Neuronal stem cell (in vitro differentiated cells): ENCODE measurements at regions not wholly inside any gene's neighbourhood (a gene's known extent, or its start where the extent isn't known, plus 50 kb on each side); places are given as distances from the start of the nearest gene placed in this dataset.

ENCODE experiments used
- DNase-seq: peaks from one replicate; pipeline ENCODE4 v3.0.0-alpha.2; 2013; ENCODE audit warnings: low spot score
- H2AFZ ChIP-seq: one replicate; pipeline ENCODE4 v1.6.1; 2013; ENCODE audit warnings: mild to moderate bottlenecking, low read length, inconsistent platforms
- H2AK5ac ChIP-seq: 2 replicates; pipeline ENCODE4 v1.6.1; 2013; ENCODE audit warnings: low read depth, mild to moderate bottlenecking, inconsistent platforms, low read length, moderate library complexity, mixed read lengths
- H2BK120ac ChIP-seq: 2 replicates; pipeline ENCODE4 v1.6.1; 2013; ENCODE audit warnings: low read depth, mild to moderate bottlenecking, inconsistent platforms, low read length, moderate library complexity, mixed read lengths
- H2BK12ac ChIP-seq: one replicate; pipeline ENCODE4 v1.6.1; 2013; ENCODE audit warnings: low read length, inconsistent platforms
- H2BK15ac ChIP-seq: 2 replicates; pipeline ENCODE4 v1.6.1; 2013; ENCODE audit warnings: mild to moderate bottlenecking, low read length, inconsistent platforms, mixed read lengths
- H2BK5ac ChIP-seq: one replicate; pipeline ENCODE4 v1.6.1; 2013; ENCODE audit warnings: inconsistent platforms, mild to moderate bottlenecking, low read length, moderate library complexity
- H3K14ac ChIP-seq: one replicate; pipeline ENCODE4 v1.6.1; 2013; ENCODE audit warnings: low read length, inconsistent platforms
- H3K18ac ChIP-seq: 2 replicates; pipeline ENCODE4 v1.6.1; 2013; ENCODE audit warnings: low read length, inconsistent platforms
- H3K23ac ChIP-seq: 2 replicates; pipeline ENCODE4 v1.6.1; 2013; ENCODE audit warnings: low read depth, mild to moderate bottlenecking, mixed read lengths, low read length, inconsistent platforms; ENCODE audit not compliant: poor library complexity
- H3K27ac ChIP-seq: replicated peaks from 3 replicates; pipeline ENCODE4 v1.5.1; 2013; ENCODE audit warnings: low read length, inconsistent platforms
- H3K27me3 ChIP-seq, 3 experiments: 2 replicates each; pipeline ENCODE4 v1.6.1; 2013; ENCODE audit warnings: low read length in 3 of 3, mild to moderate bottlenecking in 2 of 3, inconsistent platforms in 1 of 3, low read depth in 1 of 3, mixed read lengths in 1 of 3, moderate library complexity in 1 of 3; ENCODE audit not compliant: control insufficient read depth in 3 of 3, insufficient read depth in 3 of 3
- H3K36me3 ChIP-seq, 2 donors: replicated peaks in 1 of 2; 2 replicates each; pipeline ENCODE4 v1.6.1; 2013; ENCODE audit warnings: low read length in 2 of 2; ENCODE audit not compliant: control insufficient read depth in 2 of 2, insufficient read depth in 2 of 2
- H3K4ac ChIP-seq: 2 replicates; pipeline ENCODE4 v1.6.1; 2013; ENCODE audit warnings: inconsistent platforms, mild to moderate bottlenecking, low read length, moderate library complexity
- H3K4me1 ChIP-seq, 2 donors: 1 replicate in 1 of 2; 2 replicates in 1 of 2; pipeline ENCODE4 v1.6.1; 2013; ENCODE audit warnings: low read length in 2 of 2, low read depth in 1 of 2; ENCODE audit not compliant: control insufficient read depth in 2 of 2, insufficient read depth in 1 of 2
- H3K4me2 ChIP-seq: one replicate; pipeline ENCODE4 v1.6.1; 2013; ENCODE audit warnings: mild to moderate bottlenecking, low read length, inconsistent platforms; ENCODE audit not compliant: insufficient read depth, poor library complexity, severe bottlenecking
- H3K4me3 ChIP-seq, 2 donors: 2 replicates each; pipeline ENCODE4 v1.5.1; 2013; ENCODE audit warnings: low read length in 2 of 2, mild to moderate bottlenecking in 2 of 2, inconsistent platforms in 1 of 2, moderate library complexity in 1 of 2
- H3K79me1 ChIP-seq: one replicate; pipeline ENCODE4 v1.6.1; 2013; ENCODE audit warnings: low read depth, mild to moderate bottlenecking, inconsistent platforms, low read length, moderate library complexity
- H3K9ac ChIP-seq: one replicate; pipeline ENCODE4 v1.6.1; 2013; ENCODE audit warnings: mild to moderate bottlenecking, low read depth, low read length, inconsistent platforms; ENCODE audit not compliant: poor library complexity
- H3K9me3 ChIP-seq, 2 donors: replicated peaks in 1 of 2; 2 replicates each; pipeline versions ENCODE3 to v1.6.1; 2013; ENCODE audit warnings: low read length in 2 of 2, mild to moderate bottlenecking in 2 of 2, inconsistent platforms in 1 of 2, low read depth in 1 of 2, mixed read lengths in 1 of 2, moderate library complexity in 1 of 2; ENCODE audit not compliant: control insufficient read depth in 2 of 2, insufficient read depth in 1 of 2
- H4K8ac ChIP-seq: one replicate; pipeline ENCODE4 v1.6.1; 2013; ENCODE audit warnings: low read depth, mild to moderate bottlenecking, inconsistent platforms, low read length, moderate library complexity
- H4K91ac ChIP-seq: one replicate; pipeline ENCODE4 v1.6.1; 2013; ENCODE audit warnings: low read length, low read depth, mild to moderate bottlenecking, inconsistent platforms; ENCODE audit not compliant: poor library complexity
- WGBS, 2 donors: extraction: QIAGEN DNeasy Blood & Tissue Kit; methylation state at CpG; one replicate each; pipeline ENCODE4 v1.1.7; 2013; ENCODE audit warnings: missing lambda C conversion rate in 2 of 2, mixed read lengths in 1 of 2; ENCODE audit not compliant: insufficient read length in 2 of 2, insufficient replicate concordance in 1 of 2; ENCODE audit errors: extremely low coverage in 2 of 2; 5-methylcytosine and 5-hydroxymethylcytosine counted together

DNA sequence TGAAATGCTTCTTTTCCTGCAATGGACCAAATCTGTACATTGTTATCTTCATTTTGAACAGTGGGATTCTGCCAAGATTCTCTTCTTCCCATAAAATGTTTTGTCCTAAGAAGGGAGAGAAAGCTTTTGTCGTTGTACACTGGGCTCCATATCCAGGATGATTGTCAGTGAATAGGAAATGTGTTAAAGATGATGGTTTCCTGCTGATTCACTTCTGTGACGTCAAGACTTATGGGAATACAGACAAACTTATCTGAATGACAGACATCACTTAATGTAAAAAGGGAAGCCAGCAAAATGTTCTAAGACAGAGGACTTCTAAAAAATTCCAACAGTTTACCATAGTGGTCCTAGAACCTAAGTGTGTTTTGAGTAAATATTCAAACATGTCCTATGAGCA is 53.7 kb upstream of the HPF1 start:
- no peak overlapping the region for H4K8ac ChIP-seq
- H3K27me3 ChIP-seq: no peaks in the 10 kb centered on the region
- peaks cover 0 to 2% of the 10 kb centered on the region in 2 donors for H3K9me3 ChIP-seq
- no peak overlapping the region for H3K4me2 ChIP-seq
- no peak overlapping the region for H3K23ac ChIP-seq
- no peaks in the 10 kb centered on the region for H3K79me1 ChIP-seq
- no CpG with 5 or more reads among the region's 2 CpGs for WGBS, 2 donors
- no peak overlapping the region for H3K9ac ChIP-seq
- no peak overlapping the region for H2BK15ac ChIP-seq
- H3K4me1 ChIP-seq: no peaks in the 10 kb centered on the region
- H3K4me3 ChIP-seq: no peak overlapping the region
- no peak overlapping the region for H3K14ac ChIP-seq
- H2BK120ac ChIP-seq: no peak overlapping the region
- H3K27ac ChIP-seq: no peak overlapping the region
- H3K18ac ChIP-seq: no peak overlapping the region
- no peak overlapping the region for H3K4ac ChIP-seq
- H2AK5ac ChIP-seq: no peak overlapping the region
- H2BK5ac ChIP-seq: no peak overlapping the region
- DNase-seq: no peak
- H2AFZ ChIP-seq: no peak overlapping the region
- H2BK12ac ChIP-seq: no peak overlapping the region
- no peaks in the 10 kb centered on the region for H3K36me3 ChIP-seq
- H4K91ac ChIP-seq: no peak overlapping the region

DNA sequence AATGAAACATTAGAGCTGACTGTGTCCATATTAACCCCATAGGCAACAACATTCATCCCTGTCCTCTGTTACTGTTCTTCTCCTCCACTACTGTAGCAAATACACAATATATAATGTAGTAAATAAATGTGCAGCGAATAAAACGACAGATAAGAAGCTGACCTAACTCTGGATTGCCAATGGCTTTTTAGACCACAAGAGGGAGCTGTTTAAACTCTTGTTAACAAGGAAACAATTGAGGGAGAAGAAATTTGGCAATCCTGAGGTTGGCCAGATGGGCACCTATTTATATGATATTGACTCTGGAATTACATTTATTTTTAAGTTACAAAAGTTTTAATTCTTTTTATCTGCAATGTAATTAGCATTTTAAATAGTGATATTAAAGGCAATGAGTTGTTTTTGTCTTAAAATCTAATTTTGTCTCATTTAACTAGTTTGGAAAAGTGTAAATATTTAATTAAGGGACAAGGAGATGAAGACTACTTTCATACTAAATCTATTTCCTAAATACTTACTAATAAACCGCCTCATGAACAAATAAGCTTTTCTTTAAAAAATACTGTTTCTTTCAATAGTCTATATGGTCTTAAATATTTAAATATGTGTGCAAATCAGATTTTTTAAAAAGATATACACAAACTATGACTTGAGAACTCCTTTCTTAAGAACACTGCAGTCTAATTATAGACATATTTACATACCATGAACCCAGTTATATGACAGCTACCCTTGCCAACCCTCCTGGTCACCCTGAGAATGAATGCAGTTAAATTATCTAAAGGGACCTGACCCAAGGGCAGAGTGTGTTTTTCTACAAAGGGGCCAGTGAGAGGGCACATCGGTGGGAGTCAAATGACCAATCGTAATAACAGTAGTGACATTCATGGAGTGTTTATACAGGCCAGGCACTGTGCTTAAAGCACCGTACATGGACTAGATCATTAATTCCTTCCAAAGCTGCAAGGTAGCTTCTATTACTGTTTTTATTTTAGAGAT is 52.9 kb upstream of the HPF1 start:
- H3K9me3 ChIP-seq: peaks cover 0 to 3% of the 10 kb centered on the region in 2 donors
- H3K79me1 ChIP-seq: no peaks in the 10 kb centered on the region
- H2BK12ac ChIP-seq: no peak overlapping the region
- no peak overlapping the region for H3K4me2 ChIP-seq
- no peak overlapping the region for H3K27ac ChIP-seq
- WGBS, 2 donors: no CpG with 5 or more reads among the region's 6 CpGs
- H3K4ac ChIP-seq: no peak overlapping the region
- no peak overlapping the region for H2AFZ ChIP-seq
- H3K4me1 ChIP-seq: no peaks in the 10 kb centered on the region
- DNase-seq: peak; percentile 63
- no peak overlapping the region for H2BK15ac ChIP-seq
- no peak overlapping the region for H3K4me3 ChIP-seq
- no peak overlapping the region for H4K91ac ChIP-seq
- no peak overlapping the region for H3K9ac ChIP-seq
- H3K23ac ChIP-seq: no peak overlapping the region
- H2BK5ac ChIP-seq: no peak overlapping the region
- no peaks in the 10 kb centered on the region for H3K27me3 ChIP-seq
- no peak overlapping the region for H2BK120ac ChIP-seq
- no peak overlapping the region for H4K8ac ChIP-seq
- H3K14ac ChIP-seq: no peak overlapping the region
- H3K18ac ChIP-seq: no peak overlapping the region
- no peaks in the 10 kb centered on the region for H3K36me3 ChIP-seq
- no peak overlapping the region for H2AK5ac ChIP-seq

DNA sequence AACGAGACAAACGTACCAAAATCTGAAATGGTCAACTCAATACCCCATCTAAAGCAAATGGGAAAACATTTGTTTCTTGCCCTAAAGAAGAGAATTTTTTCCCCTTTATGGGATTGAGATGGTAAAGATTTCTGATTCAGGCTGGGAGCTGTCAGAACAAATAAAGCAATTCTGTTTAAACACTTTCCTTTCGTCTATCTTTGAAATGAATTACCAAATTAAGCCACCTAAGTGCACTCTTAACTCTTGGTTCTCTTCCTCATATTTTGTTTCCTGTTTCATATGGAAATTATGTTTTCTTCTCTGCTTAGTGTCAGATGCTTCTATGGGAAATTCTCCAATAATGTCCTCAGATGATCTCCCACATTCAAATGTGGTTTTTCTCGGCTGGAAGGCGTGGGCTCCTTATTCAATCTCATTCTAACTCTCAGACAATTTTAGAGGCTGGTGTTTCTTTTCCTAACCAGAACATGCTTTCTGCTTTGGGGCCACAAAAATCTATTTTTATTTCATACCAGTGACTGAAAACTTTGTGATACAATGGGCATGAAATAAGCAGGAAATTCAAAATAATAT is 50.3 kb upstream of the HPF1 start:
- no peak overlapping the region for H3K4ac ChIP-seq
- H2BK120ac ChIP-seq: no peak overlapping the region
- no peak overlapping the region for H2BK15ac ChIP-seq
- H3K23ac ChIP-seq: no peak overlapping the region
- H3K4me3 ChIP-seq: no peak overlapping the region
- no peaks in the 10 kb centered on the region for H3K27me3 ChIP-seq
- no peaks in the 10 kb centered on the region for H3K79me1 ChIP-seq
- H2BK12ac ChIP-seq: no peak overlapping the region
- H3K9me3 ChIP-seq: peaks cover 0 to 2% of the 10 kb centered on the region in 2 donors
- H4K91ac ChIP-seq: no peak overlapping the region
- H2AFZ ChIP-seq: no peak overlapping the region
- H3K18ac ChIP-seq: no peak overlapping the region
- no peak overlapping the region for H3K9ac ChIP-seq
- H2AK5ac ChIP-seq: no peak overlapping the region
- no CpG with 5 or more reads among the region's 5 CpGs for WGBS, 2 donors
- H4K8ac ChIP-seq: no peak overlapping the region
- H3K14ac ChIP-seq: no peak overlapping the region
- H3K36me3 ChIP-seq: no peaks in the 10 kb centered on the region
- no peak overlapping the region for H3K27ac ChIP-seq
- H3K4me2 ChIP-seq: no peak overlapping the region
- no peaks in the 10 kb centered on the region for H3K4me1 ChIP-seq
- DNase-seq: no peak
- no peak overlapping the region for H2BK5ac ChIP-seq
